OCI-LY3 (cell line): ENCODE measurements at regions not wholly inside any gene's neighbourhood (a gene's known extent, or its start where the extent isn't known, plus 50 kb on each side); places are given as distances from the start of the nearest gene placed in this dataset.

Experiments
- EZH2phosphoT487 ChIP-seq: fragments of 200-600 bp; shearing (Covaris generic); IDR thresholded peaks from 2 replicates; pipeline ENCODE4 v1.6.1; 2018; ENCODE audit warnings: antibody characterized with exemption, mixed run types, low read depth
- TF ChIP-seq, protein P1 (sequence below): fragments of 200-600, 300-600 bp; sonication (generic); IDR thresholded peaks from 2 replicates; pipeline ENCODE4 v1.5.1; 2014; ENCODE audit warnings: antibody characterized with exemption, low read length, low read depth

DNA sequence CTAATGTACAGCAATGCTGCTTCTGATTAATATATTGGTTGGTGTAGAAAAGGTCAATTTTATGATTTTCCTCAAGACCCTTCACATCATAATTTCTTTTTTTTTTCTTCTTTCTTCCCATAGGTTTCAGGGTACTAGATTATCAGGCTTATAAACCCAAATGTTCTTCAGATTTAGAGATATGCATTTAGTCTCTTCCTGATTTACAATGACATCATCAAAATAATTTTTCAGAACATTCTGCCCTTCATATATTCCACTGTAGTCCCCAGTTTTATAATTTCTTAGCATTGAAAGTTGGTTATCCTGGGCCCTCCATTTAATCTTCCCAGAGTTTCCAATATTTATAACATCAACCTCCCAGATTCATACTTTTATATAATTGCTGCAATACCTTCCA lies 226.7 kb upstream of the LRFN5 start:
- TF ChIP-seq, protein P1, sequence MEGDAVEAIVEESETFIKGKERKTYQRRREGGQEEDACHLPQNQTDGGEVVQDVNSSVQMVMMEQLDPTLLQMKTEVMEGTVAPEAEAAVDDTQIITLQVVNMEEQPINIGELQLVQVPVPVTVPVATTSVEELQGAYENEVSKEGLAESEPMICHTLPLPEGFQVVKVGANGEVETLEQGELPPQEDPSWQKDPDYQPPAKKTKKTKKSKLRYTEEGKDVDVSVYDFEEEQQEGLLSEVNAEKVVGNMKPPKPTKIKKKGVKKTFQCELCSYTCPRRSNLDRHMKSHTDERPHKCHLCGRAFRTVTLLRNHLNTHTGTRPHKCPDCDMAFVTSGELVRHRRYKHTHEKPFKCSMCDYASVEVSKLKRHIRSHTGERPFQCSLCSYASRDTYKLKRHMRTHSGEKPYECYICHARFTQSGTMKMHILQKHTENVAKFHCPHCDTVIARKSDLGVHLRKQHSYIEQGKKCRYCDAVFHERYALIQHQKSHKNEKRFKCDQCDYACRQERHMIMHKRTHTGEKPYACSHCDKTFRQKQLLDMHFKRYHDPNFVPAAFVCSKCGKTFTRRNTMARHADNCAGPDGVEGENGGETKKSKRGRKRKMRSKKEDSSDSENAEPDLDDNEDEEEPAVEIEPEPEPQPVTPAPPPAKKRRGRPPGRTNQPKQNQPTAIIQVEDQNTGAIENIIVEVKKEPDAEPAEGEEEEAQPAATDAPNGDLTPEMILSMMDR: no peak
- TF ChIP-seq EZH2phosphoT487: no peak
